22Rv1 (cell line): ENCODE measurements at regions not wholly inside any gene's neighbourhood (a gene's known extent, or its start where the extent isn't known, plus 50 kb on each side); places are given as distances from the start of the nearest gene placed in this dataset.

ENCODE experiments used
- H3K27ac ChIP-seq: fragments of 450-650 bp; 2 replicates; pipeline ENCODE4 v1.5.1; 2017
- ZFX ChIP-seq: fragments of 450-650 bp; IDR thresholded peaks from 2 replicates; pipeline ENCODE4 v1.6.1; 2017; ENCODE audit warnings: antibody characterized with exemption, borderline replicate concordance
- TF ChIP-seq, protein P1 (sequence below): fragments of 450-650 bp; IDR thresholded peaks from 2 replicates; pipeline ENCODE4 v1.5.1; 2017; ENCODE audit warnings: mild to moderate bottlenecking

DNA sequence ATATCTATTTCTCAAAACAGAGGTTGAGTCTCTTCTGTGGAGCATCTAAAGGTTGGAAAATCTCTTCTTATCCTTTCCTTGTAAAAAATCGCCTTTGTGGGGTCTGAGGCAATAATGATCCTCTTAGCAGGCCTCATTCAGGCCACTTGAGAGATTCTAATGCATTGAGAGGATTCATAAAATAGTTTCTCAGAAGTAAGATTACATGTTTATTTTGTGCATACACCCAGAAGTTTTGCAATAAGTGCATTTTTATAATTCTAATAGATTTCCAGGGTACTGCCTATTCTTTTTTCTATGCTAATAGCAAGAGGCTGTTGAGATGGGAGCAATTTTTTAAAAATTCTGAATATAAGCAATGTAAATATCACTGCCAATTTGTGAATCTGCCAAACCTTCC lies 342.2 kb upstream of the KLF12 start:
- H3K27ac ChIP-seq = no peak overlapping the region
- TF ChIP-seq ZFX = no peak
- TF ChIP-seq, protein P1, sequence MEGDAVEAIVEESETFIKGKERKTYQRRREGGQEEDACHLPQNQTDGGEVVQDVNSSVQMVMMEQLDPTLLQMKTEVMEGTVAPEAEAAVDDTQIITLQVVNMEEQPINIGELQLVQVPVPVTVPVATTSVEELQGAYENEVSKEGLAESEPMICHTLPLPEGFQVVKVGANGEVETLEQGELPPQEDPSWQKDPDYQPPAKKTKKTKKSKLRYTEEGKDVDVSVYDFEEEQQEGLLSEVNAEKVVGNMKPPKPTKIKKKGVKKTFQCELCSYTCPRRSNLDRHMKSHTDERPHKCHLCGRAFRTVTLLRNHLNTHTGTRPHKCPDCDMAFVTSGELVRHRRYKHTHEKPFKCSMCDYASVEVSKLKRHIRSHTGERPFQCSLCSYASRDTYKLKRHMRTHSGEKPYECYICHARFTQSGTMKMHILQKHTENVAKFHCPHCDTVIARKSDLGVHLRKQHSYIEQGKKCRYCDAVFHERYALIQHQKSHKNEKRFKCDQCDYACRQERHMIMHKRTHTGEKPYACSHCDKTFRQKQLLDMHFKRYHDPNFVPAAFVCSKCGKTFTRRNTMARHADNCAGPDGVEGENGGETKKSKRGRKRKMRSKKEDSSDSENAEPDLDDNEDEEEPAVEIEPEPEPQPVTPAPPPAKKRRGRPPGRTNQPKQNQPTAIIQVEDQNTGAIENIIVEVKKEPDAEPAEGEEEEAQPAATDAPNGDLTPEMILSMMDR = no peak

DNA sequence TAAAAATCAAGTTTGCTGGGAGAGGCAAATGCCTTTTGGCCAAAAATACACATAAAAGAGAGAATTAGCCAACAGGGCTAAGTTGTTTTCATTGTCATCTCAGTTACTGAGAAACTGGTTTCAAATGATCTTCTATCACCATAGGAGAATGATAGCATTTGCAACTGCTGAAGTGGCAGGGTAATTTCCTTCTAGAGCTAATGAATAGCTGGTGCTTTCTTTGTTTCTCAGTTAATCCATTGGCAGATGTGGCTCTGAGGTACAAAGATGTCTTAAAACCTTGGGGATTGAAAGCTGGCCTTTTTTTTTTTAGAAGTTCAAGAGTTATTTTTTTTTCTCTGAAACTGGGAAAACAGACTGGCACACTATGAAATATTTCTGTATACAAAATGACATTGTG lies 332.7 kb upstream of the KLF12 start:
- H3K27ac ChIP-seq = no peak overlapping the region
- no peak for TF ChIP-seq ZFX
- TF ChIP-seq, protein P1 = no peak

DNA sequence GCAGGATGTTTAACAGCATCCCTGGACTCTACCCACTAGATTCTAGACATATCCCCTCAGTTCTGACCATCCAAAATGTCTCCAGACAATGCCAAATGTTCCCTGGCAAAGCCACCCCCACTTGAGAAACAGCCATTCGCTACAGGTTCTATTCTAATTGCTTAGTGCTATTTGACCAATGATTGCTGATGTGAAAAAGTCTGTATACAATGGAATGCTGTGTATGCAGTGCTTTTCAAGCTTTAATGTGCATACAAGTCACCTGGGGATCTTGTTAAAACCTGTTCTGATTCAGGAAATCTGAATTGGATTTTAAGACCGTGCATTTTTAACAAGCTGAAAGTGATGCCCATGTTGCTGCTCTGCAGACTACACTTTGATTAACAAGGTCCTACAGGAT lies 331.8 kb upstream of the KLF12 start:
- TF ChIP-seq ZFX = no peak
- TF ChIP-seq, protein P1 = no peak

DNA sequence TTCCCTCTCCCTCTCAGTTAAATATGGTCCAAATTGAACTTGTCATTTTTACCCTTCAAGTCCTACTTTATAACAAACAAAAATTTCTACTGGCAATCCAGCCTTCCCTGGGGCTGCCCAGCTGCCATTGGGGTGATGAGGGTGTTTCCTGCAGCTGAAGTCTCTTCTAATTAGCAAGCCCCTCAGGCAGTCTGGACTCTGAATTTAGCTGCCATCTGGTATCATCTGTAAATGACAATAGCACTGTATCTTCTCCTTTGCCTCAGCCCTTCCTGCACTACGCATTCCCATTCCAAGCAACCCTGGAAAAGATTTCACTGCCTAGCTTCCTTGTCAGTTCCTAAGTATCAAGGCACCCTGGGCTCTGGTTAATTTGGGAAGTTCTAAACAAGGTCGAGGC lies 331.1 kb upstream of the KLF12 start:
- TF ChIP-seq, protein P1 = no peak
- no peak for TF ChIP-seq ZFX
- no peak overlapping the region for H3K27ac ChIP-seq

More for the DNA sequence above, 331.8 kb upstream of the KLF12 start:
- H3K27ac ChIP-seq = no peak overlapping the region

DNA sequence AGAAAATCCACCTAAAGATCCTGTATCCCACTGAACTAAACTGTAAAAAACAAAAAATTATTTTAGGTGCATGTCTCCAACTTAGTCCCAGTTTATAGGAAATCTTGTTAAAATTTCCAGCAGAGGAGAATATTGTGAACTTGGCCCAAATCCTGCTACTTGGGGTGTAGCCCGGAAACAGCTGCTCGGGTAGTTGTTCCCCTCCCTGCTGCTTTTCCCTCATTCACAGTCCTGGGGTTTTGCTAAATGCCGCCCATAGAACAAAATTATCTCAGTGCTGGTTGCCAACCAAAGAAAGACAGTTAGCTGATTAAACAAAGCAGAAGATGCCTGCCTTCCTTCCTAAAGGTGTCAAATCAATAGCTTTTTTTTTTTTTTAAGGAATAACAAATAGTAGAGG lies 330.5 kb upstream of the KLF12 start:
- no peak overlapping the region for H3K27ac ChIP-seq
- TF ChIP-seq, protein P1 = no peak
- TF ChIP-seq ZFX = no peak

DNA sequence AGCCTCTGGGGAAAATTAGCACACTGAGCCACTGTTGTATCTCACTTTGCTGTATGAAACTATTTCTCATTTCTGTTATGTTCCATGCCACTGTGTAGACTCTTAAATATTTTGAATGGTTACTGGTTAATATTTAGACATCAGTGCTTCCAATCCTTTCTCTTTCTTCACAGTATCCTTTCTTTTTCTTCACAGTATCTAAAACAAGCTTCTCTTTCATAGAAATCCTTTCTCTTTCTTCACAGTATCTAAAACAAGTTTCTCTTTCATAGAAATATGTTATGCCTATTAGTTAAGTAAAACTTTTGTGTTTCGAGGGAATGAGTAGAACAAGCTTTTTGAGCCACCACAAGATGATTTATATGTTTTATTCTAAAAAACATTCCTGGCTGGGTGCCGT lies 326.8 kb upstream of the KLF12 start:
- TF ChIP-seq, protein P1 = no peak
- no peak for TF ChIP-seq ZFX
- no peak overlapping the region for H3K27ac ChIP-seq

DNA sequence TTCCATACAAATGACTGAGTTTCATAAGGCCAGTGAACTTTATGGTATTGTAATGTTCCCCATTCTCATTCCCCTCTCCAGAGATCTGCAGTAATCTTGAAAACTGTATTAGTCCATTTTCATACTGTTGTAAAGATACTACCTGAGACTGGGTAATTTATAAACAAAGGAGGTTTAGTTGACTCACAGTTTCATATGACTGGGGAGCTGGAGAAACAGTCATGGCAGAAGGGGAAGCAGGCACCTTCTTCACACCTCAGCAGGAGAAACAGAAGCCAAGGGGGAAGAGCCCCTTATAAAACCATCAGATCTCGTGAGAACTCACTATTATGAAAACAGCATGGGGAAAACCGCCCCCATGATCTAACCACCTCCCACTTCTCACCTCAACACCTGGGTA lies 318.7 kb upstream of the KLF12 start:
- no peak for TF ChIP-seq ZFX
- TF ChIP-seq, protein P1 = no peak
- no peak overlapping the region for H3K27ac ChIP-seq
